ENCODE measurements at regions not wholly inside any gene's neighbourhood (a gene's known extent, or its start where the extent isn't known, plus 50 kb on each side); places are given as distances from the start of the nearest gene placed in this dataset.
A peak's percentile ranks its signal among the peaks of the same experiment; 100 is the strongest.
"Not testable (repeated sequence)": the region's sequence is repeated elsewhere in the genome, so short reads cannot be mapped to it uniquely, and the experiment has no call there.

GRCh38 chr4:97216046-97216445, 927.2 kb downstream of the STPG2 start:
- DNase-seq (ENCODE audit: low read depth): no peak

- DNase-seq (ENCODE audit: low read depth): no peak
These were observed 907.8 kb downstream of the STPG2 start for GRCh38 chr4:97235521-97235920.

GRCh38 chr4:97238956-97239666, 904.2 kb downstream of the STPG2 start:
- no peak for DNase-seq (ENCODE audit: low read depth)

- no peak for DNase-seq (ENCODE audit: low read depth)
These were observed 903.6 kb downstream of the STPG2 start for GRCh38 chr4:97239667-97239997.

- no peak for DNase-seq (ENCODE audit: low read depth)
These were observed 890.6 kb downstream of the STPG2 start for GRCh38 chr4:97252615-97253154.

- no peak for DNase-seq (ENCODE audit: low read depth)
These were observed 880.5 kb downstream of the STPG2 start for GRCh38 chr4:97262769-97263168.

GRCh38 chr4:97270051-97270450, 873.2 kb downstream of the STPG2 start:
- DNase-seq (ENCODE audit: low read depth): no peak

- no peak for DNase-seq (ENCODE audit: low read depth)
These were observed 863.9 kb downstream of the STPG2 start for GRCh38 chr4:97279391-97279790.

- no peak for DNase-seq (ENCODE audit: low read depth)
These were observed 842.7 kb downstream of the STPG2 start for GRCh38 chr4:97300561-97300960.

- DNase-seq (ENCODE audit: low read depth): no peak
These were observed 837.9 kb downstream of the STPG2 start for GRCh38 chr4:97305351-97305750.

- no peak for DNase-seq (ENCODE audit: low read depth)
These were observed 834.2 kb downstream of the STPG2 start for GRCh38 chr4:97309121-97309520.

- no peak for DNase-seq (ENCODE audit: low read depth)
These were observed 826.1 kb downstream of the STPG2 start for GRCh38 chr4:97317201-97317600.

- DNase-seq (ENCODE audit: low read depth): no peak
These were observed 825.6 kb downstream of the STPG2 start for GRCh38 chr4:97317671-97318070.

- DNase-seq (ENCODE audit: low read depth): not testable (repeated sequence)
These were observed 817.5 kb downstream of the STPG2 start for GRCh38 chr4:97325751-97326150.

- no peak for DNase-seq (ENCODE audit: low read depth)
These were observed 812.4 kb downstream of the STPG2 start for GRCh38 chr4:97330917-97331316.

- no peak for DNase-seq (ENCODE audit: low read depth)
These were observed 808.9 kb downstream of the STPG2 start for GRCh38 chr4:97334348-97334747.

- DNase-seq (ENCODE audit: low read depth): no peak
These were observed 793.6 kb downstream of the STPG2 start for GRCh38 chr4:97349468-97350186.

- no peak for DNase-seq (ENCODE audit: low read depth)
These were observed 789.4 kb downstream of the STPG2 start for GRCh38 chr4:97353876-97354275.

- DNase-seq (ENCODE audit: low read depth): no peak
These were observed 783.5 kb downstream of the STPG2 start for GRCh38 chr4:97359826-97360225.

- no peak for DNase-seq (ENCODE audit: low read depth)
These were observed 782.5 kb downstream of the STPG2 start for GRCh38 chr4:97360733-97361132.

- peak; percentile 18 for DNase-seq (ENCODE audit: low read depth)
These were observed 775.4 kb downstream of the STPG2 start for GRCh38 chr4:97367878-97368277.

GRCh38 chr4:97370568-97370967, 772.7 kb downstream of the STPG2 start:
- no peak for DNase-seq (ENCODE audit: low read depth)

GRCh38 chr4:97374526-97374925, 768.8 kb downstream of the STPG2 start:
- DNase-seq (ENCODE audit: low read depth): no peak

- no peak for DNase-seq (ENCODE audit: low read depth)
These were observed 756.3 kb downstream of the STPG2 start for GRCh38 chr4:97386969-97387368.

All from ELR (cell line).